Keratinocyte (primary cell): ENCODE measurements at regions not wholly inside any gene's neighbourhood (a gene's known extent, or its start where the extent isn't known, plus 50 kb on each side); places are given as distances from the start of the nearest gene placed in this dataset.

Experiments used
- DNase-seq: peaks from one replicate; pipeline ENCODE4 v3.0.0-alpha.2; 2011; ENCODE audit warnings: low read depth, missing footprints, low spot score
- FAIRE-seq: peaks from 2 replicates; lab custom pipeline; 2011; peaks lifted over from hg19 to GRCh38; lab: Jason Lieb, UNC
- H2AFZ ChIP-seq: 2 replicates; pipeline ENCODE4 v1.6.0; 2012; ENCODE audit warnings: low read length, control low read depth, inconsistent platforms; ENCODE audit not compliant: control insufficient read depth
- H3K27ac ChIP-seq: 2 replicates; pipeline ENCODE4 v1.5.1; 2011; ENCODE audit warnings: low read length; ENCODE audit not compliant: control insufficient read depth, insufficient read depth
- H3K27me3 ChIP-seq: 3 replicates; pipeline ENCODE4 v1.6.0; 2011; ENCODE audit warnings: low read length; ENCODE audit not compliant: control insufficient read depth, insufficient read depth; ENCODE audit errors: extremely low read depth
- H3K36me3 ChIP-seq, 2 experiments: 2 replicates in 1 of 2; 3 replicates in 1 of 2; pipeline ENCODE4 v1.5.1; 2011; ENCODE audit warnings: low read length in 2 of 2, mild to moderate bottlenecking in 1 of 2; ENCODE audit not compliant: control insufficient read depth in 2 of 2, insufficient read depth in 2 of 2; ENCODE audit errors: extremely low read depth in 1 of 2
- H3K4me1 ChIP-seq: 3 replicates; pipeline ENCODE4 v1.5.1; 2011; ENCODE audit warnings: low read length; ENCODE audit not compliant: control insufficient read depth, insufficient read depth; ENCODE audit errors: extremely low read depth
- H3K4me2 ChIP-seq: 3 replicates; pipeline ENCODE4 v1.6.0; 2011; ENCODE audit warnings: low read depth, low read length; ENCODE audit not compliant: control insufficient read depth, insufficient read depth; ENCODE audit errors: extremely low read depth
- H3K4me3 ChIP-seq, 3 experiments: fragments of 200-600 bp in 1 of 3; sonication (generic) in 1 of 3; 2 replicates in 2 of 3; 3 replicates in 1 of 3; pipeline ENCODE4 v1.5.1; 2011 to 2016; ENCODE audit warnings: low read length in 3 of 3, mild to moderate bottlenecking in 3 of 3, control low read depth in 2 of 3, inconsistent platforms in 1 of 3, low read depth in 1 of 3, mixed read lengths in 1 of 3, mixed run types in 1 of 3, moderate library complexity in 1 of 3; ENCODE audit not compliant: control insufficient read depth in 2 of 3, insufficient read depth in 2 of 3; ENCODE audit errors: extremely low read depth in 1 of 3
- H3K79me2 ChIP-seq: 2 replicates; pipeline ENCODE4 v1.6.0; 2012; ENCODE audit warnings: low read length; ENCODE audit not compliant: control insufficient read depth, insufficient read depth
- H3K9ac ChIP-seq: 3 replicates; pipeline ENCODE4 v1.6.0; 2011; ENCODE audit warnings: low read length; ENCODE audit not compliant: control insufficient read depth, insufficient read depth; ENCODE audit errors: extremely low read depth
- H3K9me1 ChIP-seq: 3 replicates; pipeline ENCODE4 v1.6.0; 2011; ENCODE audit warnings: low read length; ENCODE audit not compliant: control insufficient read depth, insufficient read depth; ENCODE audit errors: extremely low read depth
- H3K9me3 ChIP-seq: 2 replicates; pipeline ENCODE4 v1.5.1; 2012; ENCODE audit warnings: low read depth, low read length; ENCODE audit not compliant: control insufficient read depth
- H4K20me1 ChIP-seq: 3 replicates; pipeline ENCODE4 v1.6.0; 2011; ENCODE audit warnings: low read length; ENCODE audit not compliant: control insufficient read depth, insufficient read depth; ENCODE audit errors: extremely low read depth
- CTCF ChIP-seq, 3 experiments: IDR thresholded peaks in 1 of 3; conservative IDR thresholded peaks in 1 of 3; optimal IDR thresholded peaks in 1 of 3; 2 replicates in 2 of 3; 3 replicates in 1 of 3; pipeline versions ENCODE3 to v1.5.1; 2011; ENCODE audit warnings: low read length in 3 of 3, mild to moderate bottlenecking in 3 of 3, moderate library complexity in 2 of 3, control low read depth in 1 of 3, inconsistent platforms in 1 of 3; ENCODE audit not compliant: insufficient read depth in 2 of 3; ENCODE audit errors: extremely low read depth in 1 of 3
- EZH2 ChIP-seq: IDR thresholded peaks from one replicate; pipeline ENCODE4 v1.6.1; 2012; ENCODE audit warnings: inconsistent platforms, mild to moderate bottlenecking, low read length, moderate library complexity
- dilution Hi-C: fragments of 300-500 bp; cut with MboI; formaldehyde crosslinking; loops from one replicate; pipeline ENCODE4 v1.7.0; 2020; ENCODE audit warnings: low sequenced_read_pairs; ENCODE audit not compliant: extremely low pct_ligation_motif_present

GRCh38 chr4:60800701-60801100 lies 399.4 kb upstream of the ADGRL3 start:
- Histone ChIP-seq H3K9me3 (no peaks in the 10 kb centered on the region), H3K27ac (no peak overlapping the region), H3K9me1 (no peaks in the 10 kb centered on the region), H3K27me3 (no peaks in the 10 kb centered on the region), H3K9ac (no peak overlapping the region), H4K20me1 (no peaks in the 10 kb centered on the region), H3K79me2 (no peaks in the 10 kb centered on the region), H3K4me3 (no peak overlapping the region), H2AFZ (no peak overlapping the region), H3K4me1 (no peaks in the 10 kb centered on the region), H3K4me2 (no peak overlapping the region), H3K36me3 (no peaks in the 10 kb centered on the region)
- DNase-seq: no peak
- no peak for FAIRE-seq
- TF ChIP-seq CTCF (optimal IDR thresholded peaks at IDR 0.05 in 1 of 3, IDR thresholded peaks at IDR 0.05 in 1 of 3, conservative IDR thresholded peaks at IDR 0.05 in 1 of 3; ENCODE audit: extremely low read depth in 1 of 3, insufficient read depth in 2 of 3, low read length in 3 of 3) (no peak), EZH2 (no peak)
- dilution Hi-C loops: no loop called here

- Histone ChIP-seq H3K36me3 (no peaks in the 10 kb centered on the region), H3K27me3 (no peaks in the 10 kb centered on the region), H3K4me2 (no peak overlapping the region), H3K9me3 (no peaks in the 10 kb centered on the region), H3K79me2 (no peaks in the 10 kb centered on the region), H3K27ac (no peak overlapping the region), H3K9ac (no peak overlapping the region), H2AFZ (no peak overlapping the region), H4K20me1 (no peaks in the 10 kb centered on the region), H3K4me3 (no peak overlapping the region), H3K9me1 (no peaks in the 10 kb centered on the region), H3K4me1 (no peaks in the 10 kb centered on the region)
- peak; percentile 70 for FAIRE-seq
- no peak for DNase-seq
- TF ChIP-seq CTCF (optimal IDR thresholded peaks at IDR 0.05 in 1 of 3, IDR thresholded peaks at IDR 0.05 in 1 of 3, conservative IDR thresholded peaks at IDR 0.05 in 1 of 3; ENCODE audit: extremely low read depth in 1 of 3, insufficient read depth in 2 of 3, low read length in 3 of 3) (peak; percentile 55 to 73 (median 69)), EZH2 (no peak)
- dilution Hi-C loops: no loop called here
These were observed 394.4 kb upstream of the ADGRL3 start for GRCh38 chr4:60805500-60806313.
